ENCODE measurements at regions not wholly inside any gene's neighbourhood (a gene's known extent, or its start where the extent isn't known, plus 50 kb on each side); places are given as distances from the start of the nearest gene placed in this dataset.

DNA sequence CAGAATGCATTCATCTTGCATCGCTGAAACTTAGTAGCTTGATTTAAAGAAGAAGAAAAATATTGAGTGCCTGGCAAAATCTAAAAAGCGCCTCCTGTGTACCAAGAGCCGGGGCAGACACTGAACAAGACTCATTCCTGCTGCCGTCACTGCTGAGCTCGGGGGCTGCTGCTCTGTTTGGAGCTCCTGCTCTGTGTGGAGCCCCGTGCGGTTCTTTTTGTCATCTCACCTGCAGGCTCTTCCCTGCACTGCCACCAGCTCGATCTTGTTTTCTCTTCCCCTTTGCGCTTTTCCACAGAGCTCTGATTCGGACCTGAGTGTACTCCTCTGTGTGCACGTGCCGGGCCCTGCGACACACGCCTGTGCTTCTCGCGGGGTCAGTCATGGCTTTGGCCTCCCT is 462.1 kb upstream of the DPP6 start:
- H4K20me1 ChIP-seq (ENCODE audit: insufficient read depth, low read length) = no peaks in the 10 kb centered on the region
- no peak overlapping the region for H3K4me3 ChIP-seq (ENCODE audit: insufficient read depth, low read depth, low read length)
- H3K36me3 ChIP-seq (ENCODE audit: control insufficient read depth, insufficient read depth, low read length) = no peaks in the 10 kb centered on the region
- H2AFZ ChIP-seq (replicated peaks; ENCODE audit: low read length, poor library complexity) = no peak overlapping the region
- H3K9me1 ChIP-seq (ENCODE audit: insufficient read depth, low read length) = no peaks in the 10 kb centered on the region
- H3K14ac ChIP-seq (replicated peaks; ENCODE audit: low read depth, low read length) = no peak overlapping the region
- WGBS, 2 experiments (ENCODE audit: extremely low coverage in 2 of 2, insufficient read length in 1 of 2) = 38% methylated on average over 7 of the region's 16 CpGs; no CpG with 5 or more reads in 1 of the 2 experiments
- no peak for TF ChIP-seq CEBPB (IDR thresholded peaks at IDR 0.05; ENCODE audit: low read depth, low read length)
- TF ChIP-seq NFE2L2 (IDR thresholded peaks at IDR 0.05; ENCODE audit: low read depth, low read length) = no peak
- TF ChIP-seq, protein P1, sequence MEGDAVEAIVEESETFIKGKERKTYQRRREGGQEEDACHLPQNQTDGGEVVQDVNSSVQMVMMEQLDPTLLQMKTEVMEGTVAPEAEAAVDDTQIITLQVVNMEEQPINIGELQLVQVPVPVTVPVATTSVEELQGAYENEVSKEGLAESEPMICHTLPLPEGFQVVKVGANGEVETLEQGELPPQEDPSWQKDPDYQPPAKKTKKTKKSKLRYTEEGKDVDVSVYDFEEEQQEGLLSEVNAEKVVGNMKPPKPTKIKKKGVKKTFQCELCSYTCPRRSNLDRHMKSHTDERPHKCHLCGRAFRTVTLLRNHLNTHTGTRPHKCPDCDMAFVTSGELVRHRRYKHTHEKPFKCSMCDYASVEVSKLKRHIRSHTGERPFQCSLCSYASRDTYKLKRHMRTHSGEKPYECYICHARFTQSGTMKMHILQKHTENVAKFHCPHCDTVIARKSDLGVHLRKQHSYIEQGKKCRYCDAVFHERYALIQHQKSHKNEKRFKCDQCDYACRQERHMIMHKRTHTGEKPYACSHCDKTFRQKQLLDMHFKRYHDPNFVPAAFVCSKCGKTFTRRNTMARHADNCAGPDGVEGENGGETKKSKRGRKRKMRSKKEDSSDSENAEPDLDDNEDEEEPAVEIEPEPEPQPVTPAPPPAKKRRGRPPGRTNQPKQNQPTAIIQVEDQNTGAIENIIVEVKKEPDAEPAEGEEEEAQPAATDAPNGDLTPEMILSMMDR (conservative IDR thresholded peaks at IDR 0.05; ENCODE audit: low read depth, low read length) = no peak
- no peak for TF ChIP-seq RFX5 (IDR thresholded peaks at IDR 0.05; ENCODE audit: low read depth, low read length)
- TF ChIP-seq FOS (IDR thresholded peaks at IDR 0.05; ENCODE audit: low read depth, low read length) = no peak
- no peak for TF ChIP-seq RAD21 (IDR thresholded peaks at IDR 0.05; ENCODE audit: low read length)
- no peak for TF ChIP-seq RCOR1 (IDR thresholded peaks at IDR 0.05; ENCODE audit: insufficient replicate concordance, low read length)
- no peak for TF ChIP-seq MAFK (IDR thresholded peaks at IDR 0.05; ENCODE audit: low read depth, low read length)
- TF ChIP-seq SMC3 (IDR thresholded peaks at IDR 0.05; ENCODE audit: low read depth, low read length) = no peak
- TF ChIP-seq CHD1 (IDR thresholded peaks at IDR 0.05; ENCODE audit: low read depth, low read length) = no peak
- no peak for TF ChIP-seq MAZ (IDR thresholded peaks at IDR 0.05; ENCODE audit: borderline replicate concordance, low read depth, low read length)
- peaks cover 23% of the 10 kb centered on the region for H3K9me3 ChIP-seq (ENCODE audit: control insufficient read depth, insufficient read depth, low read length)
- POLR2A ChIA-PET (ENCODE audit: unreplicated experiment) = no interaction called here
- ATAC-seq (ENCODE audit: low read depth) = no peak
- H3K79me1 ChIP-seq (ENCODE audit: low read depth in 1 of 2, low read length in 2 of 2) = no peaks in the 10 kb centered on the region
- no peak overlapping the region for H3K9ac ChIP-seq (ENCODE audit: low read depth, low read length)
- no peak overlapping the region for H2BK120ac ChIP-seq (ENCODE audit: low read depth, low read length)
- no peak overlapping the region for H2AK9ac ChIP-seq (replicated peaks; ENCODE audit: low read depth, low read length, poor library complexity)
- H3K4me2 ChIP-seq (ENCODE audit: low read depth, low read length) = no peak overlapping the region
- in situ Hi-C loops (cut with MboI; ENCODE audit: low sequenced_read_pairs) (no loop called here), dilution Hi-C loops (cut with HindIII; ENCODE audit: low sequenced_read_pairs, unreplicated experiment) (no loop called here), intact Hi-C loops (cut with micrococcal nuclease) (no loop called here)
- H4K5ac ChIP-seq (ENCODE audit: low read depth, low read length) = no peak overlapping the region
- H2BK20ac ChIP-seq (ENCODE audit: low read depth, low read length) = no peak overlapping the region
- H3K27ac ChIP-seq (ENCODE audit: insufficient read depth, low read length) = no peak overlapping the region
- H3K4me1 ChIP-seq (ENCODE audit: control insufficient read depth, insufficient read depth, low read length) = no peaks in the 10 kb centered on the region
- no peak overlapping the region for H2BK5ac ChIP-seq (ENCODE audit: low read depth, low read length, poor library complexity, severe bottlenecking)
- no peak overlapping the region for H4K8ac ChIP-seq (ENCODE audit: low read depth in 2 of 2, low read length in 2 of 2)
- no peak overlapping the region for H3K4ac ChIP-seq (ENCODE audit: low read depth, low read length)
- H2BK15ac ChIP-seq (ENCODE audit: low read depth, low read length) = no peak overlapping the region
- DNase-seq = no peak
- CTCF ChIA-PET = no interaction called here
- no TSS peak for BruUV-seq (replicated peaks)
- H4K91ac ChIP-seq (ENCODE audit: insufficient read depth, low read depth, low read length) = no peak overlapping the region
- H3K23ac ChIP-seq (ENCODE audit: low read depth, low read length) = no peak overlapping the region
- H3K18ac ChIP-seq (ENCODE audit: low read depth, low read length) = no peak overlapping the region
- H3K56ac ChIP-seq (ENCODE audit: extremely low read depth, insufficient read depth, low read length) = no peak overlapping the region
- no peaks in the 10 kb centered on the region for H3K27me3 ChIP-seq (ENCODE audit: control insufficient read depth, insufficient read depth, low read length)
- H2AK5ac ChIP-seq (ENCODE audit: low read depth, low read length) = no peak overlapping the region
